ENCODE measurements at regions not wholly inside any gene's neighbourhood (a gene's known extent, or its start where the extent isn't known, plus 50 kb on each side); places are given as distances from the start of the nearest gene placed in this dataset.
"Not testable (repeated sequence)": the region's sequence is repeated elsewhere in the genome, so short reads cannot be mapped to it uniquely, and the experiment has no call there.

GRCh38 chr6:117008618-117009017, 131.6 kb downstream of the RFX6 start:
- TF ChIP-seq NR2C2 (CRISPR knock-in tag; IDR thresholded peaks at IDR 0.05) (no peak), NR2C2 (tag; IDR thresholded peaks at IDR 0.05) (no peak), MED1 (CRISPR knock-in tag; IDR thresholded peaks at IDR 0.05; ENCODE audit: borderline replicate concordance) (no peak), SIX5 (IDR thresholded peaks at IDR 0.05; ENCODE audit: borderline replicate concordance in 1 of 2, insufficient read depth in 1 of 2, low read depth in 1 of 2, low read length in 2 of 2) (no peak), E2F3 (CRISPR knock-in tag; IDR thresholded peaks at IDR 0.05) (no peak), SNRNP70 (optimal IDR thresholded peaks at IDR 0.05; ENCODE audit: low read depth, low read length) (no peak), ZEB2 (IDR thresholded peaks at IDR 0.05) (no peak), PHTF2 (CRISPR knock-in tag; IDR thresholded peaks at IDR 0.05) (no peak)
- TF ChIP-seq, protein P1, sequence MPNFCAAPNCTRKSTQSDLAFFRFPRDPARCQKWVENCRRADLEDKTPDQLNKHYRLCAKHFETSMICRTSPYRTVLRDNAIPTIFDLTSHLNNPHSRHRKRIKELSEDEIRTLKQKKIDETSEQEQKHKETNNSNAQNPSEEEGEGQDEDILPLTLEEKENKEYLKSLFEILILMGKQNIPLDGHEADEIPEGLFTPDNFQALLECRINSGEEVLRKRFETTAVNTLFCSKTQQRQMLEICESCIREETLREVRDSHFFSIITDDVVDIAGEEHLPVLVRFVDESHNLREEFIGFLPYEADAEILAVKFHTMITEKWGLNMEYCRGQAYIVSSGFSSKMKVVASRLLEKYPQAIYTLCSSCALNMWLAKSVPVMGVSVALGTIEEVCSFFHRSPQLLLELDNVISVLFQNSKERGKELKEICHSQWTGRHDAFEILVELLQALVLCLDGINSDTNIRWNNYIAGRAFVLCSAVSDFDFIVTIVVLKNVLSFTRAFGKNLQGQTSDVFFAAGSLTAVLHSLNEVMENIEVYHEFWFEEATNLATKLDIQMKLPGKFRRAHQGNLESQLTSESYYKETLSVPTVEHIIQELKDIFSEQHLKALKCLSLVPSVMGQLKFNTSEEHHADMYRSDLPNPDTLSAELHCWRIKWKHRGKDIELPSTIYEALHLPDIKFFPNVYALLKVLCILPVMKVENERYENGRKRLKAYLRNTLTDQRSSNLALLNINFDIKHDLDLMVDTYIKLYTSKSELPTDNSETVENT (CRISPR knock-in tag; IDR thresholded peaks at IDR 0.05) = no peak
- no peak overlapping the region for H3K27ac ChIP-seq (ENCODE audit: extremely low read depth, low read depth, low read length)
- no peaks in the 10 kb centered on the region for H3K9me1 ChIP-seq (ENCODE audit: control insufficient read depth, insufficient read depth, low read length)
- H4K20me1 ChIP-seq (replicated peaks; ENCODE audit: control insufficient read depth, insufficient read depth, low read length) = no peaks in the 10 kb centered on the region
- H2AFZ ChIP-seq (ENCODE audit: low read depth, low read length) = no peak overlapping the region
- intact Hi-C loops (cut with micrococcal nuclease) (no loop called here), in situ Hi-C loops (cut with MboI) (no loop called here)
- no peak for FAIRE-seq
- CTCF ChIA-PET (ENCODE audit: low intra/inter-chr PET ratio) = no interaction called here
- no peak overlapping the region for H3K9ac ChIP-seq (ENCODE audit: insufficient read depth in 1 of 2, low read depth in 2 of 2, low read length in 2 of 2)
- H3K4me2 ChIP-seq (ENCODE audit: insufficient read depth, low read length) = no peak overlapping the region
- POLR2A ChIA-PET = no interaction called here
- H3K36me3 ChIP-seq (ENCODE audit: control insufficient read depth, insufficient read depth, low read length) = no peaks in the 10 kb centered on the region
- H3K4me1 ChIP-seq (replicated peaks in 1 of 2; ENCODE audit: control insufficient read depth in 2 of 2, insufficient read depth in 2 of 2, low read length in 2 of 2) = no peaks in the 10 kb centered on the region
- WGBS (ENCODE audit: insufficient coverage, low coverage, missing lambda C conversion rate) = 0% methylated on average over 3 of the region's 3 CpGs
- no TSS peak for BruUV-seq (replicated peaks)
- H3K27me3 ChIP-seq (ENCODE audit: control insufficient read depth in 2 of 2, insufficient read depth in 2 of 2, low read length in 2 of 2) = no peaks in the 10 kb centered on the region
- no peak overlapping the region for H3K4me3 ChIP-seq
- ATAC-seq = no peak
- H3K9me3 ChIP-seq (replicated peaks; ENCODE audit: control insufficient read depth, insufficient read depth, low read depth, low read length) = no peaks in the 10 kb centered on the region
- DNase-seq (ENCODE audit: extremely low read depth in 1 of 4, low spot score in 3 of 4) = no peak
- H3K79me2 ChIP-seq (ENCODE audit: control insufficient read depth, insufficient read depth, low read length) = no peaks in the 10 kb centered on the region

- ATAC-seq; POLR2A ChIA-PET; H3K4me3 ChIP-seq; H3K36me3 ChIP-seq (ENCODE audit: control insufficient read depth, insufficient read depth, low read length); CTCF ChIA-PET (ENCODE audit: low intra/inter-chr PET ratio); H3K4me2 ChIP-seq (ENCODE audit: insufficient read depth, low read length); BruUV-seq (replicated peaks); H3K9me3 ChIP-seq (replicated peaks; ENCODE audit: control insufficient read depth, insufficient read depth, low read depth, low read length); intact Hi-C loops (cut with micrococcal nuclease); H3K9ac ChIP-seq (ENCODE audit: insufficient read depth in 1 of 2, low read depth in 2 of 2, low read length in 2 of 2); in situ Hi-C loops (cut with MboI); H4K20me1 ChIP-seq (replicated peaks; ENCODE audit: control insufficient read depth, insufficient read depth, low read length); DNase-seq (ENCODE audit: extremely low read depth in 1 of 4, low spot score in 3 of 4); FAIRE-seq; H3K27me3 ChIP-seq (ENCODE audit: control insufficient read depth in 2 of 2, insufficient read depth in 2 of 2, low read length in 2 of 2); H3K27ac ChIP-seq (ENCODE audit: extremely low read depth, low read depth, low read length); H3K4me1 ChIP-seq (replicated peaks in 1 of 2; ENCODE audit: control insufficient read depth in 2 of 2, insufficient read depth in 2 of 2, low read length in 2 of 2); H3K79me2 ChIP-seq (ENCODE audit: control insufficient read depth, insufficient read depth, low read length); H3K9me1 ChIP-seq (ENCODE audit: control insufficient read depth, insufficient read depth, low read length): not testable (repeated sequence)
- 4% methylated on average over 22 of the region's 43 CpGs for WGBS (ENCODE audit: insufficient coverage, low coverage, missing lambda C conversion rate)
- H2AFZ ChIP-seq (ENCODE audit: low read depth, low read length) = 0 out of 2 replicates have a peak overlapping the region, but pooled peaks have one; percentile 32
Observed at GRCh38 chr6:117014641-117015473, 137.8 kb downstream of the RFX6 start.
